Fibroblast of pulmonary artery (primary cell): ENCODE measurements at regions not wholly inside any gene's neighbourhood (a gene's known extent, or its start where the extent isn't known, plus 50 kb on each side); places are given as distances from the start of the nearest gene placed in this dataset.

Experiments used
- DNase-seq: peaks from one replicate; pipeline ENCODE4 v3.0.0-alpha.2; 2010; ENCODE audit warnings: low read depth
- H3K4me3 ChIP-seq: replicated peaks from 2 replicates; pipeline ENCODE4 v1.5.1; 2011; ENCODE audit warnings: low read depth, mild to moderate bottlenecking, control low read depth, low read length, moderate library complexity
- TF ChIP-seq, protein P1 (sequence below): IDR thresholded peaks from 2 replicates; pipeline ENCODE4 v1.5.1; 2011; ENCODE audit warnings: mild to moderate bottlenecking, control low read depth, low read length, inconsistent platforms; ENCODE audit errors: missing control alignments

DNA sequence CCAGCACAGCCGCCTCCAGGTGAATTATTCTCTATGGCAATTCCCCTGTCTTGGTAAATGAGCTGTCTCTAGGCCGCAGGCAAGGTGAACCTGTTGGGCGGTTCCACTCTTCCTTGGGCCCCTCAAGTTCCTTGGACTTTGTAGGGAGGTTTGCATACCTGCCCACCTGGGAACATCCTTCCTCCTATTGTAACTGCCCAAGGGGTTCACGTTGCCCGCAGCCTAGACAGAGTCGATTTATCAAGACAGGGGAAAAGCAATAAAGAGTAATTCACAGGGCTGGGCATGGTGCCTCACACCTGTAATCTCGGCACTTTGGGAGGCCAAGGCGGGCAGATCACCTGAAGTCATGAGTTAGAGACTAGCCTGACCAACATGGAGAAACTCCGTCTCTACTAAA, 122.5 kb downstream of the KCNJ18 start:
- DNase-seq: no peak
- TF ChIP-seq, protein P1, sequence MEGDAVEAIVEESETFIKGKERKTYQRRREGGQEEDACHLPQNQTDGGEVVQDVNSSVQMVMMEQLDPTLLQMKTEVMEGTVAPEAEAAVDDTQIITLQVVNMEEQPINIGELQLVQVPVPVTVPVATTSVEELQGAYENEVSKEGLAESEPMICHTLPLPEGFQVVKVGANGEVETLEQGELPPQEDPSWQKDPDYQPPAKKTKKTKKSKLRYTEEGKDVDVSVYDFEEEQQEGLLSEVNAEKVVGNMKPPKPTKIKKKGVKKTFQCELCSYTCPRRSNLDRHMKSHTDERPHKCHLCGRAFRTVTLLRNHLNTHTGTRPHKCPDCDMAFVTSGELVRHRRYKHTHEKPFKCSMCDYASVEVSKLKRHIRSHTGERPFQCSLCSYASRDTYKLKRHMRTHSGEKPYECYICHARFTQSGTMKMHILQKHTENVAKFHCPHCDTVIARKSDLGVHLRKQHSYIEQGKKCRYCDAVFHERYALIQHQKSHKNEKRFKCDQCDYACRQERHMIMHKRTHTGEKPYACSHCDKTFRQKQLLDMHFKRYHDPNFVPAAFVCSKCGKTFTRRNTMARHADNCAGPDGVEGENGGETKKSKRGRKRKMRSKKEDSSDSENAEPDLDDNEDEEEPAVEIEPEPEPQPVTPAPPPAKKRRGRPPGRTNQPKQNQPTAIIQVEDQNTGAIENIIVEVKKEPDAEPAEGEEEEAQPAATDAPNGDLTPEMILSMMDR: no peak
- no peak overlapping the region for H3K4me3 ChIP-seq

DNA sequence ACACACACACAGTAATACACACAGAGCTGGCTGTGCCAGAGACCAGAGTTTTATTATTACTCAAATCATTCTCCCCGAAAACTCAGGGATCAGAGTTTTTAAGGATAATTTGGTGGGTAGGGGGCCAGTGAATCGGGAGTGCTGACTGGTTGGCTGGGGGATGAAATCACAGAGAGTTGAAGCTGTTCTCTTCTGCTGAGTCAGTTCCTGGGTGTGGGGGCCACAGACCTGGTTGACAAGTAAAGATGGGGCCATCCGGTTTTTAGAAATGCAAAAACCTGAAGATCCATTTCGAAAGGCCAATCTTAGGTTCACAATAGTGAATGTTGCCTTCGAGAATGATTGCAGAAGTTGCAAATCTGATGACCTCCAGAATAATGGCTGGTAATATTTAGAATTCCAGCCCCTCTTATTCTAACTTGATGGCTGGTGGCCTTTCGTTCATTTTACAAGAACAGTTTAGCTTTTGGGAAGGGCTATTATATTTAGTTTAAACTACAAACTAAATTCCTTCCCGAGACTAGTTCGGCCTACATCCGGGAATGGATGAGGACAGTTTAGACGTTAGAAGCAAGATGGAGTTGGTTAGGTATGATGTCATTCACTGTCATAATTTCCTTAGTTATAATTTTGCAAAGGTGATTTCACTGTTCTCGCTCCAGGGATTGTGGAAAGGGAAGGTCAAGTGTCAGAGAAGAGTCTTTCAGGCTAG, 123.2 kb downstream of the KCNJ18 start:
- no peak for DNase-seq
- TF ChIP-seq, protein P1: no peak
- no peak overlapping the region for H3K4me3 ChIP-seq

DNA sequence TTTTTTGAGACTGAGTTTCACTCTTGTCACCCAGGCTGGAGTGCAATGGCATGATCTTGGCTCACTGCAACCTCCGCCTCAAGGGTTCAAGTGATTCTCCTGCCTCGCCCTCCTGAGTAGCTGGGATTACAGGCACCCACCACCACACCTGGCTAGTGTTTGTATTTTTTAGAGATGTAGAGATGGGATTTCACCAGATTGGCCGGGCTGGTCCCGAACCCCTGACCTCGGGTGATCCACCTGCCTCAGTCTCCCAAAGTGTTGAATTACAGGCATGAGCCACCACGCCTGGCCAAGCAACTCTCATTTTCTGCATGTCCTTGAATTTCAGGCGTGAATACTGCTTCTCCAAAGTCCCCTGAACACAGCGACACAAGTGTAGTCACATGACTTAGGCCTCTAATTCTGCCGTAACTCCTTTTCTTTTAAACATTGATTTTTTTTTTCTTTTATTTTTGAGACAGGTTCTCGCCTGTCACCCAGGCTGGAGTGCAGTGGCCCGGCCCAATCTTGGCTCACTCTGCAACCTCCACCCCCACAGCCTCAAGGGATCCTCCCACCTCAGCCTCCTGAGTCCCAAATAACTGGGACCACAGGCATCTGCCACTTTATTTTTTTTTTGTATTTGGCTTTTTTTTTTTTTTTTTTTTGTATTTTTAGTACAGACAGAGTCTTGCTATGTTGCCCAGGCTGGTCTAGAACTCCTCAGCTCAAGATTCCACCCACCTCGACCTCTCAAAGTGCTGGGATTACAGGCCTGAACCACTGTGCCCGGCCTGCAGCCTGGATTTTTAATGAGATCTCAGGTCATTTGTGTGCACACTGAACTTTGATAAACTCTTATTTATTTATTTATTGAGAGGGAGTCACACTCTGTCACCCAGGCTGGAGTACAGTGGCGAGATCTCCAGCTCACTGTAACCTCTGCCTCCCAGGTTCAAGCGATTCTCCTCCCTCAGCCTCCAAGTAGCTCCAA, 124.6 kb downstream of the KCNJ18 start:
- DNase-seq: no peak
- TF ChIP-seq, protein P1: no peak
- no peak overlapping the region for H3K4me3 ChIP-seq

DNA sequence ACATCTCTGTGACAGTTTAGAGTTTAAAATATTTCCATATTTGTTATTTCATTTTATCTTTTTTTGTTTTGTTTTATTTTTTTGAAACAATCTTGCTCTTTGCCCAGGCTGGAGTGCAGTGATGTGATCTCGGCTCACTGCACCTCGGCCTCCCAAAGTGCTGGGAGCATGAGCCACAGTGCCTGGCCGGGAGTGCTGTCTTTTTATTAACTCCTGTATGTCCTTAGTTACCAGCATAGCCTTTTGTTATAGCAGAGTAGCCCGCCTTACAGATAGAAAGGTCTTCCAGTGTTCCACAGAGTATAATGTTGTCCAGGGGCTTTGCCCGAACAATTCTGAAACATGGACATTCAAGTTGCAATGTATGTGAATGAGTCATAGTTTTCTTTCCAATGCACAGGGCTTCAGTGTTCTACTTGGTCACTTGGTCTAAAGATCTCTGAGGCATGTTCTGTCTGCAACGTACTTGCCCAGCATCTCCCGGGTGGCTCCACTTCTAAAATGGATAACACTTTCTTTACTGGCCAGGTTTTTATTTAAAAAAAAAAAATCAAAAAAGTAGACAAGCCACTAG, 125.6 kb downstream of the KCNJ18 start:
- H3K4me3 ChIP-seq: no peak overlapping the region
- TF ChIP-seq, protein P1: no peak
- DNase-seq: no peak

DNA sequence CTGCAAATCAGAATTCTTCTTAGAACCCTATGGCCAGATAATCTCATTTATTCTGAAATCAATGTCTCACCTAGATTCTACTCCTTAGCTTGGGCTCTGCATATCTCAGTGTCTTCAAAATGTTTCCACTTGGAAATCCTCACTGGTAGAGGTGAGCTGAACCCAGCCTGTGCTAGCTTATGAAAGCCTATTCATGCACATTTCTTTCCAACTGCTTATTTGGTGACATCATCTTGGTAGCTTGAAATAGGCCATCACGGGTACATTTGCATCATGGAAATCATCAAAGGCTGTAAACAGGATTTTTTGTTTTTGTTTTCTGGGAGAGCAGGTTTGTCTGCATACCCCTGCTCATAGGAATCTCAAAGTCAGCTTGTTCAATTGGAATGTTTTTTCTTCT, 130.8 kb downstream of the KCNJ18 start:
- no peak overlapping the region for H3K4me3 ChIP-seq
- no peak for DNase-seq
- TF ChIP-seq, protein P1: no peak

DNA sequence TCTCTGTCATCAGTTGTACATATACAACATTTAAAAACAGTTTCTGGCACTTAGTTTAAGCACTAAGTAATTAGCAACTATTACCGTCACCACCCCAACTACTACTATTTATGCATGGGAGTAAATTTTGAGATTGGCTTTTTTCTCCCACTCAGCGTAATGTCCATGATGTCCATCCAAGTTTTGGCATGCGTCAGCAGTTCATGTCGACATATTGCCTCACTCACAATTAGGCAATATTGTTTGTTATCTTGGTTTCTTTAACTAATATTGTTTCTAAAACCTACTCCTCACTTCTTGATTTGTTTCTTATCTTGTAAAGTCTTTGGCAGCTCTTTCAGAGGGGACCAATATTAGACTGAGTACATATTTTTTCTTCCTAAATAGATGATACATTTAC, 131.3 kb downstream of the KCNJ18 start:
- TF ChIP-seq, protein P1: no peak
- DNase-seq: no peak
- no peak overlapping the region for H3K4me3 ChIP-seq
